GM21515 (cell line): ENCODE measurements at regions not wholly inside any gene's neighbourhood (a gene's known extent, or its start where the extent isn't known, plus 50 kb on each side); places are given as distances from the start of the nearest gene placed in this dataset.

Source experiments
- ATAC-seq: cut with Tn5 transposase; IDR thresholded peaks from one replicate; pipeline ENCODE4 v1.9.1; 2021; ENCODE audit not compliant: unreplicated experiment

DNA sequence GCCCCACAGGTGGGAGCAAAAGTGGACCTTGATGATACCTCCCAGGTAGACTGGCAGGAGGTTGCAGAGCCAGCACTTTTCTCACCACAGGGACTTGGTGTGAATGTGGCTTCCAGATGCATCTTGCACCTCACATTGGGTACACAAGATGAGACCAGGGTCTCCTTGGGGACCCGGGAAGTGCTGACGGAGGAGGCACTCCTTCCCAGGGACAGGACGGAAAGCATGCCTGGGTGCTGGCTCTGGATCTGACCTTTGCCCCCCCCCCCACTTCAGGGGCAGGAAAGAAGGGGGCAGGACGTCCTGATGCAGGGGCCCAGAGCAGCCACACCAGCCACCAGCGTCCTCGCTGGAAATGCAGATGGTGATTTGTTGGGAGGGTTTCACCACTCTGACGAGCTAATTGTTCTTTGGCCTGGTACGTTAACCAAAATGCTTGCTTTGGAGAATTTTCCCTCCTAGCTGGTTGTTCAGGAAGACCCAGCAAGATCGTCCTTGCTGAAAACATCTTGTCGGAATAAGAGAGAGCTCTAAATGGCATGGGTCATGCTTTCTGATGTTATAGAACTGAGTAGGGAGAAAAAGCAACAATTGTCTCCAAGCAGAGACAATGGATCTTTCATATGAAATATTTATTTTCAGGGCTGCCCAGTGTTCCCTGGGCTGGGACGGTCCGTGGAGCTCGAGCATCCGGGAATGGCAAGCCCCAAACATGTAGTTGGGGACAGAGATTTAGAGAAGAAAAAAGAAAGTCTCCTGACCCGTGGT lies 74.4 kb upstream of the PPARA start:
- no peak for ATAC-seq

- no peak for ATAC-seq
Measured at GRCh38 chr22:46076651-46077339, 73.5 kb upstream of the PPARA start.

GRCh38 chr22:46077669-46078099 lies 72.6 kb upstream of the PPARA start:
- ATAC-seq = no peak

DNA sequence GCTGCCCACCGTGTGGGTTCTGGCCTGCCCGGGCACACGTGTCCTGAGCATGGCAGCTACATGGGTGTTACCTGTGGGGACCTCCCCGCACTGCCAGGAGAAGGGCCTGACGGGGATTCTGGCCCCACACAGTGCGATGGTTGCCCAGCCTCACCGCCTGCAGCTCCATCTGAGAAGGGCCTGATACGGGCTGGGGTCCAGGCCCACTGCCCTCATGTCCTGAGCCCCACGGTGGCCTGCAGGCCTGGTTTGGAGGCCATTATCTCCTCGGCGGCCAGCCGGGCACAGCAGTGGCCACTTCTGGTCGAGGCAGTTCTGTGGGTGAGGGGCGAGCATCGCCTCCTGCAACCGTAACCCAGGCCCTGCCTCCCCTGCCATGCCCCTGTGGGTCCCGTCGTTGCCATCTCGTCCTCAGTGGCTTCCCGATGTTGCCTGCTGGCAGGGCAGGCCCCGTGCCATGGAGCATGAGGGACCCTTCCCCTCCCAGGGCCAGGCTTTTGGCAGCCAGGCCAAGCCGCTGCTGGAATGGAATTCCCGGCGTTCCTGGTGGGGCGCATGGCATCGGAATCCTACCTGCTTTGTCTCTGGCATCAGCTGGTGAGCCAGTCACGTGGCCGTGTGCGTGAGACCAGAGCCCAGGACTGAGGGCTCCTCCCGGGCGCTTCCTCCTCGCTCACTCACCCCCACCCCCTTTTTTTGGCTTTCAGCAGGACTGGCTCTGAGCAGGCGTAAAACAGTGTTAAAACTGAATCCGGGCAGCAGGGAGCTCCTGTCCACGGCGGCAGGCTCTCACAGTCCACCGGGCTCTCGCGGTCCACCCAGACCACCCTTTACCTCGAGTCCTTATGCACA lies 71.9 kb upstream of the PPARA start:
- no peak for ATAC-seq

GRCh38 chr22:46079093-46079860 lies 71.0 kb upstream of the PPARA start:
- ATAC-seq = no peak

- no peak for ATAC-seq
Measured at GRCh38 chr22:46079861-46080821, 70.2 kb upstream of the PPARA start.

DNA sequence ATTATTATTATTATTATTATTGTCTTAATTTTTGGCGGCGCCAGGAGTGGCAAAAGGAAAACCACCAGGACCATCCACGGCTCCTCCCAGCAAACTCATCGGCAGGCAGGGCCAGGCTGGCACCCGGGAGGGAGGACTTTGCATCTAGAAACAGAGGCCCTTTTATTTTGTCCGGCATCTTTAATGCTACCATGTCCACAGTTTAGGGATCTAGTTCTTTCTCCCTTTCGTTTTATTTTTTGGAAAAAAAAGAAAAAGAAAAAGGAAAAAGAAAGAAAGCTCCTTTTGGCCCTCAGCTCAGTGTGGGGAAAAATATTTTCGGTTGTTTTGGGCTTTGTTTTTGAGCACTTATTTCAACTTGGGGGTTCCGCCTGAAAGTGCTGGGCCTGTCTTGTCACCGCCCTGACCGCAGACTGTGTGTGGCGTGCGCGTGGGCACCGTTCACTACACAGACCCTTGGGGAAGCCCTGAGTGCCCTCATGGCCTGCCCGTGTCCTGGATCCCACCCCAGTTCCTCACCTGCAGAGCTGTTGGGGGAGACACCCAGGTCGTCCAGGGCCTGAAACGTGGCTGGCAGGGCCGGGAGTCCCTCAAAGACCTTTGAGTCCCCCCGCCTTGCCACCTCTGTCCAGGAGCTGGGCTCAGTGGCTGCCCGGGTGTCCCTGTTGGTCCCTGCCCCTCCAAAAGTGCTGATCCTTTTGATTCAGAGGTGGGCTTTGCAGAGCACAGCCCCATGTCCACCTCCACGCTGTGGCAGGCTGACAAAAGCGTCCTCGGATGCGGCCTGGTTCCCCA lies 69.1 kb upstream of the PPARA start:
- ATAC-seq = no peak

DNA sequence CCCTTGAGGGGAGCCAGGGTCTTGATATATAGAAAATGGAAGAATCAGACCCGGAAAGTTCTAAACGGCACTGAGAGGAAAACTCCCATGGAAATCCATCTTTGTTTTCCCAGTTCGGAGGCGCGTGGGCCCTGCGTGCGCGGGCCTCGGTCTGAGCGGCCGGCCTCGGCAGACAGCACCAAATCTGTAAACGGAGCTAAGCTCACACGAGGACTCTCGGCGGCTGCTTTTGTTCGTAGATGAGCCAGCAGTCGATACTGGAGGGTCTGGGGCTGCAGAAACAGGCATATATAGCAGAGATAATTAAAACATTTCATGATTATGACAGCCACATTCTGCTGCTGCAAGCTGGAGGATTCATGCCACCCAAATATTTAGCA lies 68.5 kb upstream of the PPARA start:
- no peak for ATAC-seq

GRCh38 chr22:46082633-46083032 lies 67.7 kb upstream of the PPARA start:
- no peak for ATAC-seq

GRCh38 chr22:46083383-46084350 lies 66.7 kb upstream of the PPARA start:
- ATAC-seq = no peak

DNA sequence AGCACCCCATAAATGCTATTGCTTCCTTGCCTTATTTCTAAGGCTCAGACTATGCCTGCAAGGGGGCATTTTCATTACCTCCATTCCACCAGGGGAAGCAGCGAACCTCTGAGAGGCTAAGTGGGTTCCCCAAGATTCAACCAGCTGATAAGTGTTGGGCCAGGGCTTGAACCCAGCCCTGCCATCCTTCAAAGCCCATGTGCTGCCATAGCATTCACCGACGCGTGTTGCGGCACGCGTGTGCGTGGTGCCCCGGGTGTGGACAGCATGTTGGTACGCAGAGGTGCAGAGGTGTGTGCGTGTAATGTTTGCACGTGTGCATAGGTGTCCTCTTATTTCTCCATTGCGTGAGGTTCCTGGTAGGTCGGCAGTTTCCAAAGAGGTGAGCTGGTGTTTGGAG lies 66.0 kb upstream of the PPARA start:
- no peak for ATAC-seq

GRCh38 chr22:46084943-46085827 lies 65.1 kb upstream of the PPARA start:
- ATAC-seq = no peak

GRCh38 chr22:46085828-46086576 lies 64.3 kb upstream of the PPARA start:
- ATAC-seq = no peak

GRCh38 chr22:46086577-46087335 lies 63.6 kb upstream of the PPARA start:
- no peak for ATAC-seq

DNA sequence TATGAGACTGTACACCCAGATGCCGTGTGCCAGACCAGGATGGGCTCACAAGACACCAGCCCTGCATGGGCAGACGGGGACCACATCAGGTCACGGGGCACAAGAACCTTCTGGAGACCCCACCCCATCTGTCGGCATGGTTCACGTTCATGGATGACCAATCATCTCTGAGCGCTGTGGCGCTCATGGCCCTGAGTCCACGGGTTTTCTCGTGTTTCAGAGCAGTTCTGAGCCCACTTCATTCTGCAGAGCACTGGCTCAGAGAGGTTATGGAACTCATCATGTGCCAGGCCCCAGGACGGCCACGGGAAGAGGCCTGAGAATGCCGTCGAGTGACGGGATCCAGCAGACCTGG lies 63.0 kb upstream of the PPARA start:
- no peak for ATAC-seq
